Spinal cord (tissue), 9 donors: ENCODE measurements at regions not wholly inside any gene's neighbourhood (a gene's known extent, or its start where the extent isn't known, plus 50 kb on each side); places are given as distances from the start of the nearest gene placed in this dataset.
A peak's percentile ranks its signal among the peaks of the same experiment; 100 is the strongest.

Experiments used
- DNase-seq, 6 donors: peaks; one replicate each; pipeline versions ENCODE4 v3.0.0 to v3.0.0-alpha.2; 2013 to 2015; ENCODE audit warnings: low spot score in 6 of 6, low read depth in 4 of 6
- H3K27ac ChIP-seq: one replicate; pipeline ENCODE4 v1.5.1; 2013; ENCODE audit warnings: low read depth, low read length, control low read depth
- H3K27me3 ChIP-seq: one replicate; pipeline ENCODE4 v1.6.1; 2013; ENCODE audit warnings: low read length; ENCODE audit not compliant: control insufficient read depth, insufficient read depth
- H3K36me3 ChIP-seq: one replicate; pipeline ENCODE4 v1.6.1; 2013; ENCODE audit warnings: low read length; ENCODE audit not compliant: control insufficient read depth, insufficient read depth
- H3K4me1 ChIP-seq: one replicate; pipeline ENCODE4 v1.6.1; 2013; ENCODE audit warnings: low read length; ENCODE audit not compliant: control insufficient read depth, insufficient read depth
- H3K4me3 ChIP-seq: one replicate; pipeline ENCODE4 v1.5.1; 2013; ENCODE audit warnings: low read depth, low read length, control low read depth
- H3K9me3 ChIP-seq: one replicate; pipeline ENCODE4 v1.6.1; 2013; ENCODE audit warnings: low read length; ENCODE audit not compliant: control insufficient read depth, insufficient read depth
- WGBS: methylation state at CpG from one replicate; pipeline ENCODE4 v1.1.5; 2013; ENCODE audit warnings: missing lambda C conversion rate; ENCODE audit not compliant: insufficient coverage; 5-methylcytosine and 5-hydroxymethylcytosine counted together
- donor health status: healthy.

GRCh38 chr4:14883661-14884060 is 118.6 kb upstream of the CPEB2 start:
- Histone ChIP-seq H3K36me3 (no peaks in the 10 kb centered on the region), H3K4me3 (no peak overlapping the region), H3K27ac (no peak overlapping the region), H3K9me3 (no peaks in the 10 kb centered on the region), H3K4me1 (no peaks in the 10 kb centered on the region), H3K27me3 (no peaks in the 10 kb centered on the region)
- DNase-seq, result peak in 1 of 6 donors; percentile 71
- no CpG with 5 or more reads among the region's 1 CpG for WGBS

GRCh38 chr4:14887842-14888433 is 114.3 kb upstream of the CPEB2 start:
- Histone ChIP-seq H3K36me3 (no peaks in the 10 kb centered on the region), H3K27me3 (no peaks in the 10 kb centered on the region), H3K4me1 (no peaks in the 10 kb centered on the region), H3K4me3 (no peak overlapping the region), H3K9me3 (no peaks in the 10 kb centered on the region), H3K27ac (no peak overlapping the region)
- WGBS, result 76% methylated on average over 2 of the region's 9 CpGs
- no peak for DNase-seq

- DNase-seq, result no peak
- no peaks in the 10 kb centered on the region for H3K27me3 ChIP-seq
- WGBS, result 73% methylated on average over 3 of the region's 4 CpGs
Observed at GRCh38 chr4:14888790-14889572, 113.3 kb upstream of the CPEB2 start.

GRCh38 chr4:14892563-14892962 is 109.7 kb upstream of the CPEB2 start:
- Histone ChIP-seq H3K27ac (no peak overlapping the region), H3K36me3 (no peaks in the 10 kb centered on the region), H3K27me3 (no peaks in the 10 kb centered on the region), H3K4me3 (no peak overlapping the region), H3K4me1 (no peaks in the 10 kb centered on the region), H3K9me3 (no peaks in the 10 kb centered on the region)
- 81% methylated on average over 2 of the region's 3 CpGs for WGBS
- no peak for DNase-seq

More at GRCh38 chr4:14888790-14889572, 113.3 kb upstream of the CPEB2 start:
- Histone ChIP-seq H3K27ac (no peak overlapping the region), H3K4me3 (no peak overlapping the region), H3K9me3 (no peaks in the 10 kb centered on the region), H3K4me1 (no peaks in the 10 kb centered on the region), H3K36me3 (no peaks in the 10 kb centered on the region)

GRCh38 chr4:14893713-14894112 is 108.6 kb upstream of the CPEB2 start:
- Histone ChIP-seq H3K27ac (no peak overlapping the region), H3K9me3 (no peaks in the 10 kb centered on the region), H3K4me3 (no peak overlapping the region), H3K27me3 (no peaks in the 10 kb centered on the region), H3K4me1 (no peaks in the 10 kb centered on the region), H3K36me3 (no peaks in the 10 kb centered on the region)
- no peak for DNase-seq
- WGBS, result 63% methylated on average over 2 of the region's 3 CpGs

- Histone ChIP-seq H3K27ac (no peak overlapping the region), H3K4me3 (no peak overlapping the region), H3K27me3 (no peaks in the 10 kb centered on the region), H3K4me1 (no peaks in the 10 kb centered on the region), H3K9me3 (no peaks in the 10 kb centered on the region), H3K36me3 (no peaks in the 10 kb centered on the region)
- DNase-seq, result no peak
- no CpG with 5 or more reads among the region's 1 CpG for WGBS
Observed at GRCh38 chr4:14894392-14895292, 107.6 kb upstream of the CPEB2 start.

- WGBS, result 79% methylated on average over 2 of the region's 2 CpGs
- no peaks in the 10 kb centered on the region for H3K9me3 ChIP-seq
- H3K27ac ChIP-seq, result no peak overlapping the region
- no peaks in the 10 kb centered on the region for H3K4me1 ChIP-seq
- no peaks in the 10 kb centered on the region for H3K27me3 ChIP-seq
- DNase-seq, result no peak
- H3K36me3 ChIP-seq, result no peaks in the 10 kb centered on the region
- H3K4me3 ChIP-seq, result no peak overlapping the region
Observed at GRCh38 chr4:14896656-14897175, 105.6 kb upstream of the CPEB2 start.

- H3K27ac ChIP-seq, result no peak overlapping the region
- H3K4me3 ChIP-seq, result no peak overlapping the region
- WGBS, result no CpG with 5 or more reads among the region's 2 CpGs
Observed at GRCh38 chr4:14897217-14897616, 105.1 kb upstream of the CPEB2 start.

GRCh38 chr4:14898989-14899388 is 103.3 kb upstream of the CPEB2 start:
- Histone ChIP-seq H3K27ac (no peak overlapping the region), H3K9me3 (no peaks in the 10 kb centered on the region), H3K36me3 (no peaks in the 10 kb centered on the region), H3K27me3 (no peaks in the 10 kb centered on the region), H3K4me3 (no peak overlapping the region), H3K4me1 (no peaks in the 10 kb centered on the region)
- DNase-seq, result no peak

More at GRCh38 chr4:14897217-14897616, 105.1 kb upstream of the CPEB2 start:
- Histone ChIP-seq H3K9me3 (no peaks in the 10 kb centered on the region), H3K27me3 (no peaks in the 10 kb centered on the region), H3K36me3 (no peaks in the 10 kb centered on the region), H3K4me1 (no peaks in the 10 kb centered on the region)
- no peak for DNase-seq
